HG03175 (cell line): ENCODE measurements at regions not wholly inside any gene's neighbourhood (a gene's known extent, or its start where the extent isn't known, plus 50 kb on each side); places are given as distances from the start of the nearest gene placed in this dataset.
"Not testable (repeated sequence)": the region's sequence is repeated elsewhere in the genome, so short reads cannot be mapped to it uniquely, and the experiment has no call there.

Experiments used
- ATAC-seq: cut with Tn5 transposase; IDR thresholded peaks from one replicate; pipeline ENCODE4 v1.9.1; 2021; ENCODE audit warnings: mild to moderate bottlenecking, moderate library complexity; ENCODE audit not compliant: unreplicated experiment

DNA sequence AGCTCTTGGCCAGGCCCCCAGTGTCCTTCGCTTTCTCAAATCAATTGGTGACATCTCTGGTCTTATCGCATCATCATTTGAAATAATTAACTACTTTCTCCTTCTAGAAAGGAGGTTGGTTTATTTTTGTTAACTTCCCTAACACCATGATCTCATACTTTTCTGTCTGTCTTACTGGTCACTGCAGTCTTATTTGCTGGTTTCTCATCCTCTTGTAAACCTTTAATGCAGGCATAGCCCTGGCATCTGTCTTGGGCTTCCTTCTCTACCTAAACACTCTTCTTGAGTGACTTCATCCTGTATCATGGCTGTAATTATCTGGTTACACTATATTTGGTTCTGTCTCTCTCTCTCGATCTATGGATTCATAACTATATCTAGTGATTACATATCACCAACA lies 152.8 kb downstream of the CYSLTR2 start:
- ATAC-seq: no peak

DNA sequence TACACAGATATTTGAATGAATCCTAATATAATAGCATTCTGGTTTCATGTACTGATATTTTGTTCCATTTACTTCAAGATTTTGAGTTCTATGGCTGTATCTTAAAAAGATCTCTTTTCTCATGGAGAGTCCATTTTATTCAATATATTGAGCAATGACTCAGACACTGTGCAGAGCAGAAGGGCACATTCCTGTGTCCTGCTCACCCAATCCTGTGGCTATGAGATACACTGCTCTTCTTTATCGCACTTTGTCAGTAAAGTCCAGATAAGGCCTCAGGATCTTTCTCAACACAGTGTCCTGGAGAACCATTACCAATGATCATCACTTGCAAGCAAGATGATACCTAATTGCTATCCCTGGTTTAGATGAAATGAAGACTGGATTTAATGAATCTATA lies 155.0 kb downstream of the CYSLTR2 start:
- ATAC-seq: no peak

DNA sequence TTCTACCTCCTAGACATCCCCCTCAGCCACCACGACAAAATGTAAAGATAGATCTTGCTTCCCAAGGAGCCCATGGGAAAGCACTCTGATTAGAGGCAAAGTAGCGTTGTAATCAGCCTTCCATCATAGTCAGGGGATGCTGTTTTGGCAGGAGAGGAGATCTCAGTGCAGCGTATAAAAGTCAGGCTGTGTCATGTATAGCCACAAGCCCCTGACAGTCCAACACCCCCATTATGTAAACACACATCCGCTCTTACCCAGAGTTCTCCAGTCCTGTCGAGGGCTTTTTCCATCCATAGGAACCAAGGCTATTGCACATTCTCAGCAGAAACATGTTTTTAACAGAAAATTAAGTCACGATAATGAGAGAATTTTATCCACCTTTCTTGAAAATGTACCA lies 156.3 kb downstream of the CYSLTR2 start:
- no peak for ATAC-seq

DNA sequence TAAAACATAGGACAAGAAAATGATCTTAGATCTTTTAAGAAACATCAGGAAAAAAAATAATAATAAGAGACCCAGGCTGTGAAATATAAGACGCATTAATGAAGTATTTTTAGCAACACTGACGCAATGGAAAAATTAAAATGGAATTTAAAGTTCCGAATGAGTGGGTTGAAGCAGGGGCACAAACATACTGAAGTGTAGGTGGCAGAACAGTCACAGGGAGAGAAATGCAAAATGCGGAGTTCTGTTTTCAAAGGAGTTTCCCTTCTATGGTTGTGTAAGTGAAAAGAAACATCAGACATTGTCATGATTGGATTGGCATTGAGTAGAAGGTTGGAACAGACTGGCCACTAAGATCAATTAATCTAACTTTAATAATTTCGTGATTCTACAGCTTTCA lies 159.8 kb downstream of the CYSLTR2 start:
- ATAC-seq: no peak

DNA sequence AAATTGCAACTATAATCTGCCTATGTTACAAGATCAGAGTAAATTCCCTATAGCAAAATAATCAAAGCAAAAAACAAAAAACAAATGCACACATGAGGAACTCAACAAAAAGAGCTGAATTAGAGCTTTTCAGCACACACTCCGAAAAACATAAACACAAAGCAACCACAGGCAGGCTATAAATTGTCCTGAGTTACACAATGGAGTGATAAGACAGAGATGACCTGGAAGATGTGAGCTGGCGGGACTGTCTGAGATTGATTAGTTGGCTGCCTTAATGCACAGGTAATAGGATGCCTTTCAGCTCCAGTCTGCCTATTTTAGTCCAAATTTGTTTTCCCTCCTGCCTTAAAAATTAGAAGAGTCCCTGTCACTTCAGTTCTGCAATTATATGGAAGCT lies 159.0 kb upstream of the FNDC3A start:
- ATAC-seq: no peak

DNA sequence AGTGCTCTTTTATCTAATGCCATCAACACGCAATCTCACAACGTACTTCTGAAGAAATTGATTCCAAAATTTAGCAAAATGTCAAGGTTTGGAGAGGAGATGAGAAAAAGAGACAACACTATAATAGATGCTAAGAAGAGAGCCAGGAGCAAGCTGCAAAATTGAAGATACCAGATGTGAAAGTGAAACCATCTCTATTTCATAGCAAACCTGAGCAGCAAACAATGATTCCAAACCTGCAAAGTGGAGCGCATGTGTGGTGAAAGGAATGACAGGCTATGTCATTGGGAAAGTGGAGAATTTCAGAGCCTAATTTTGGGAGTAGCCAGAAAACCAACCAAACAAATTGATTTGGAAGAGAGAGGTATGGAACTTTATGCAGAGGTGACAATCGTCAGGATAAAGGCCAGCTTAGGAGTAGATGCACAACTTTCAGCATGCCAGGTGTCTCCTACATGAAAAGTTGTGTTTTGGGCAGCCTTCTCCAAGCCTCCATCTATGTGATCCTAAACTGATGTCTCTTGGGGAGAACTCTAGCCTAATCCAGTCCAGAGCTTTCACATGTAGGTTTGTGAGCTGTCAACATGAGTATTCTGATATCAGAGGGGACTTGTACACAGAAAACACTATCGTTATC lies 158.4 kb upstream of the FNDC3A start:
- ATAC-seq: no peak

DNA sequence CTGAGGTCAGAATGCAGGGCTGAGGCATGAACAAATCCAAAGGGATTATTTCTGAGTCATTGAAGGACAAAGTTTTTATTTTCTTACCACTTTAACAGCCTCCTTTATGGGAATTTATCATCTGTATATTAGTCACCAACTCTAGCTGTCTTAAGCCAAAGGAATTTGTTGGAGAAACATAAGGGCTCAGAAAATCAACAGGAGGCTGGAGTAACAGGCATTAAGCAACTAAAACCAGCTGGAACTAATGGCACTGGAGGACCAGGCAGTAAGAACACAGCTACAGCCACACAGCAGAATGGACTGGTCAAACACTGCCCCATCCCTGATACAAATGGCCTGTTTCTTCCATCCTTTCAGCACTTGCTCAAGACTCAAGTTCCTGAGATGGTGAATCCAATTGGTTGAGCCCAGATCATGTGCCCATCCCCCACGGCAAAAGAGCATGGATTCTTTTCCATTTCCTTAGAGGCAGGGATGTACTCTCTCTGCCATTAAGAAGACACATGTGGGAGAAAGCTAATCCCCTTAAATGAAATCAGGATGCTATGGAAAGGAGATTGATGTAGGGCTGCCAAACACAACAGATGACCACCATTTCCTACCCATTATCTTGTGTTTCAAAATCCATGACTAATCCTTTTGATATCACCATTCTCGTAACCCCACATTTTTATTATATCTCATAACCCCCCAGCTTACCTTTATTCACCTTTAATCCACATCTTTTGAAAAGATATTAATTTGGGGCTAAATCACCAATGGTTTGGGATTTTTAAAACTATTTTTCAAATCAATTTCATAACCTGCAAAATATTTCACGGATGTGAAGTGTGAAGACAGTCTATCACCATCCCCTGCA lies 157.0 kb upstream of the FNDC3A start:
- no peak for ATAC-seq

DNA sequence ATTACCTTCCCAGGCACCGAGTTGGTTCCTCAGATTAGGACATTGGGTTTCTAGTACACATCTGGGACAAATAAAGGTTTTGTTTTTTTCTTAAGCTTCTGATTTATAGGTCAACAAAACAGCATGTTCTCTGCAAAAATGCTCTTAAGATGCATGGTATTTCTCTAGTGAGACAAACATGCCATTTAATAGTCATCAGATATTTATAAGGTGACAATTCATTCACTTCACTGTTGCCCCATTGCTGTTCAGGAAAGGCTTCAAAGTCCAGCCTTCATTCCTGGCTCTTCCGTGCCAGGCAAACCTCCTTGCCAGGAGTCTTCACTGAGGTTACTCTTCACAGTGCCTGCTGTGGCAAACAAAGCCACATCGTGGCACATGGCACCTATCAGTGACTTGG lies 156.3 kb upstream of the FNDC3A start:
- ATAC-seq: no peak

DNA sequence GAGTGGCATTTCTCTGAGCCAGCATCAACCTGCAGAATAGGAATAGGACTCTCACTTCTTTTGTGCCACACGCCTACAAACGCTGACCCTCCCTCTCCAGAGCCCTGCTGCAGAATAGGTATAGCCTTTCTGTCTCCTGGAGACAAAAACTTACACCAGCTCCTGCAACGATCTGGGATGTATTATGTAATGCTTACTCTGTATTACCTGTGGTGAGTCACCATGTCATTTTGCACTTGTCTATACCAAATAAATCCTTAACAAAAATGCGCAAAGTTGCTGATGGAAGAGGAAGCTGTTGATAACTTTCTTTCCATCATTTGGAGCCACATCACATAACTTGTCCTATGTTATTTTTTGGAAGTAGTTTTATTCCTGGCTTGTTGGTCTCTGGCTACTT lies 155.8 kb upstream of the FNDC3A start:
- no peak for ATAC-seq

DNA sequence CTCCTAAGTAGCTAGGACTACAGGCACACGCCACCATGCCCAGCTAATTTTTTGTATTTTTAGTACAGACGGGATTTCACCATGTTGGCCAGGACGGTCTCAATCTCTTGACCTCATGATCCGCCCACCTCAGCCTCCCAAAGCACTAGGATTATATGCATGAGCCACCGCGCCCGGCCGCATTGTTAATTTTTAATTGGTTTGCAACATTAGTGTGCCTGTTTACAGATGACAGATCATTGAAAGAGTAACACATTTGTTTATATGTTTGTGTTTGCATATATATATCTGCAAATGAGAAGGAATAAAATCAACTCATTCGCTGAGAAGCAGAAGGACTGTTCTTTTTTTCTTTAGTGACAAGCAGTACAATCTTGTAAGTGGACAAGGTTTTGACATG lies 152.2 kb upstream of the FNDC3A start:
- not testable (repeated sequence) for ATAC-seq

DNA sequence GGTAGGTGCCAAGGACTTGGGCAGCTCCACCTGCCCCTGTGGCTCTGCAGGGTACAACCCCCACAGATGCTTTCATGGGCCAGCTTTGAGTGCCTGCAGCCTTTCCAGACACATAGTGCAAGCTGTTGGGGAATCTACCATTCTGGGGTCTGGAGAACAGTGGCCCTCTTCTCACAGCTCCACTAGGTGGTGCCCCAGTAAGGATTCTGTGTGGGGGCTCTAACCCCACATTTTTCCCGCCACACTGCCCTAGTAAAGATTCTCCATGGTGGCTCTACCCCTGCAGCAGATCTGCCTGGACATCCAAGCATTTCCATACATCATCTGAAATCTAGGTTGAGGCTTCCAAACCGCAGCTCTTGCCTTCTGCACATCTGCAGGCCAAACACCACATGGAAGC lies 149.7 kb upstream of the FNDC3A start:
- no peak for ATAC-seq

DNA sequence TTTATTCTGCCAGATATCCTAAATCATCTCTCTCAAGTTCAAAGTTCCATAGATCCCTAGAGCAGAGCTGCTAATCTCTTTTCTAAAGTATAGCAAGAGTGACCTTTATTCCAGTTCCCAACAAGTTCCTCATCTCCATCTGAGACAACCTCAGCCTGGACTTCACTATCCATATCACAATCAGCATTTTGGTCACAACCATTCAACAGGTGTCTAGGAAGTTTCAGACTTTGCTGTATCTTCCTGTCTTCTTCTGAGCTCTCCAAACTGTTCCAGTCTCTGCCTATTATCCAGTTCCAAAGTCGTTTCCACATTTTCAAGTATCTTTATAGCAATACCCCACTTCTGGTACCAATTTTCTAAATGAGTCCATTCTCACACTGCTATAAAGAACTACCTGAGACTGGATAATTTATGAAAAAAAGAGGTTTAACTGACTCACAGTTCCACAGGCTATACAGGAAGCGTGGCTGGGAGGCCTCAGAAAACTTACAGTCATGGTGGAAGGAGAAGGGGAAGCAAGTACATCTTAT lies 148.7 kb upstream of the FNDC3A start:
- not testable (repeated sequence) for ATAC-seq

DNA sequence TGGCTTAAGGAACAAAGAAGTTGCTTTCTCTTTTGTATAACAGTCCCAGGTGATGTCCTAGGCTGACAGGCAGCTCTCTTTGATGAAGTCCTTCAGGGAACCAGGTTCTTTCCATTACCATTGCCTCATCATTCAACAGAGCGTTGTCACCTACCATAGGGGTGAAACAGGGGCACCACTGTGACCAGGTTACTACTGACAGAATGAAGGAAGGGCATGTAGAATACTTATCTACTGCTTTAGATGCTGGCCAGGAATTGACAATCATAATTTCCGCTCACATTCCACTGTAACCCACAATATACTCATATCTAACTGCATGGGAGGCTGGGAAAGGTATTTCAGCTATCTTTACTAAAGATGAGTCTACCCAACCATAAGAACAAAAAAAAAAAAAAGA lies 148.0 kb upstream of the FNDC3A start:
- no peak for ATAC-seq

DNA sequence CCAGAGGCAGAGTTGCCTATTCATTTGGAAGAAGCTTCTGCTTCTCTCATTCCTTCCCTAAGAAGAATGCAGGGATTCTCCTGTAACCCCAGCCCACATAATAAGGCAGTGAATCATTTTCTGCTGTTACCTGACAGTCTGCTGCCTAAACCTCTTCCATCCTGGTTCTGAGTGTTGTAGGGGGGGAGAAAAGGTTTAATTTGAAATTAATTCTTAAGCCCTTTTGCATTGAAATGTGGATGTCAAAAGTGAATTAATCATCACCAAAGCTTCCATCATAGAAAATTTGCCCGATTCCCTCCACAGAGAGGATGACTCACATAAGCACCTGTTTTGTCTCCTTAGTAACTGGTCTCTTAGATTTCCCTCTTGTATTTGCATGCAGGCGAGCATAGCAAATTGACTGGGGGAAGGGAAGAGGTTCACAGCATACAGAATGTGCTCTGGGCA lies 146.7 kb upstream of the FNDC3A start:
- peak; percentile 62 for ATAC-seq

DNA sequence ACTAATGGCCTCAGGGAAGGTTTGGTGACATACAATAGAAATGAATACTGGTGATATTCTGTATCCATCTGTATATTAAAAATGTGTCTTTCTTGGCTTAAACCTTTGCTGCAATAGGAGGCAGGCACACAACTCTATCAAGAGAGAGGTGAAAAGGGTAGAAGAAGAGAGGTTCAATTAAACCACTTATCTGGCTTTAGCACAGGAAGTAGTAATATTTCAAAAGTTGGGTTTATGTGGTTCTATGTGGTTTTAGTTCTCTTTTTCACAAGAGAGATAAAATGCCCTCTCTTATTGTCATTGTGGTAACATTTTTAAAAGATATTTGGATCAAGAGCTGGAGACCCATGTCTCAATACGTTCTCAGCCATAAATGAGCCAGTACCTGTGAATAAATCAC lies 146.2 kb upstream of the FNDC3A start:
- ATAC-seq: peak; percentile 41

DNA sequence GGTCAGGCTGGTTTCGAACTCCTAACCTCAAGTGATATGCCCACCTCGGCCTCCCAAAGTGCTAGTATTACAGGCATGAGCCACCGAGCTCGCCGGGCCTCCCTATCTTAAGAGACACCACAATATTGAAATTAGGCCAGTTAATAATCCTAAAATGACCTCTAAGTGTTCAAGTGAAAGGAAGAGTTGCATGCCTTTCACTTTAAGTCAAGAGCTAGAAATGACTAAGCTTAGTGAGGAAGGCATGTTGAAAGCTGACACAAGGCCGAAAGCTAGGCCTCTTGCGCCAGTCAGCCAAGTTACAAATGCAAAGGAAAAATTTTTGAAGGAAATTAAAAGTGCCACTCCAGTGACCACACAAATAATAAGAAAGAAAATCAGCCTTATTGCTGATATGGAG lies 144.5 kb upstream of the FNDC3A start:
- peak; percentile 52 for ATAC-seq

DNA sequence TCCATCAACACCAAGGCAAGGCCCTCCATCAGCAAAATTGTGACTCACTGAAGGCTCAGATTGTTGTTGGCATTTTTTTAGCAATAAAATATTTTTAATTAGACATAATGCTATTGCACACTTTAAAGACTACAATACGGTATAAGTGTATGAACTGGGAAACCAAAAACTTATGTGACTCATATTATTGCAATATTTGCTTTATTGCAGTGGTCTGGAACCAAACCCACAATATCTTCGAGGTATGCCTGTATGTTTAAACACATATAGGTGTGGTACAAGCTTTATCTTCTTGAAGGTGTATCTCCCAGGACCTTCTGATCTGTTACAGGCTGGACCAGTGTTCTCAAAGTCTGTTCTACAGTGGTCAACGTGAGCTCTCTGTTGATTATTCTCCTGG lies 142.3 kb upstream of the FNDC3A start:
- ATAC-seq: no peak

DNA sequence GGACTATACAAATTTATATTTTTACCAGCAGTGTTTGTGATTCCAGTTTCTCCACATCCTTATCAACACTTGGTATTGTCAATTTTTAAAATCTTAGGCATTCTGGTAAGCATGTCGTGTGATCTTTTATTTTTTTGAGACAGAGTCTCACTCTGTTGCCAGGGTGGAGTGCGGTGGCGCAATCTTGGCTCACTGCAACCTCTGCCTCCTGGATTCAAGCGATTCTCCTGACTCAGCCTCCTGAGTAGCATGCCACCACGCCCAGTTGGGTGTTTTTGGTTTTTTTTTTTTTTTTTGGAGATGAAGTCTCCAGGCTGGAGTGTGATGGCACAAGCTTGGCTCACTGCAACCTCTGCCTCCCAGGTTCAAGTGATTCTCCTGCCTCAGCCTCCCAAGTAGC lies 140.4 kb upstream of the FNDC3A start:
- ATAC-seq: not testable (repeated sequence)

DNA sequence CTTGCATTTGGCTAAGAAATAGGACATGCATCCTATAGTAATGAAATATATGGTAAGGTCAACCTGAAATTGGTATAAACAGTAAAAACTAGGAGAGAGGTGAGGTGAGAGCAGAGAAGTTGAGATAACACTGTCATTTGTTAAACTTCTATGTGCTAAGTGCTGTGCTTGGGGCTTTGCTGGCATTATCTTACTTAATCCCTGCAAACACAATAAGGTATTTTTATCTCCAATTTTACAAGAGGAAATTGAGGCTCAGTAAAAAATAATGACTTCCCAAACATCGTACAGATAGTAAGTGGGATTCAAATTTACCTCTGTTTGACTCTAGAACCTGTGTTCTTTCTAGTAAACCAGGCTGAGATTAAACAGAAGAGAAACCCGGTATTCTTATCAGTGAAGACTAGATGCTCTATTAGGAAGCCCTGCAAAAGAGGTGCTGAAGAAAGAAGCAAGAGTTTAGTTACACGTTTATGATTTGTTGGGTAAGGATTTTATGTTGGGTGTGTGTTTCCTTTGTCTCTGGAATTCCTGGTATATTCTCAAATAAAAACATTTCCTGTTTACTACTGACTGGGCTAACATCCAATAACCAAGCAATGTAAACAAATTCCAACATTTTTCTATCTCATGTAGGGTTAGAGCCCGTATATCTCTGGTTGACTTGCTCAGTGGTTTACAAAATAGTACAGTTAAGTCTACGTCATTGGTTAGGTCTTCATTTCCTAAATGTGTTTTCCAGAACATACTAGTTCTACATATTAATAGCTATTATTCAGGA lies 137.3 kb upstream of the FNDC3A start:
- ATAC-seq: no peak

DNA sequence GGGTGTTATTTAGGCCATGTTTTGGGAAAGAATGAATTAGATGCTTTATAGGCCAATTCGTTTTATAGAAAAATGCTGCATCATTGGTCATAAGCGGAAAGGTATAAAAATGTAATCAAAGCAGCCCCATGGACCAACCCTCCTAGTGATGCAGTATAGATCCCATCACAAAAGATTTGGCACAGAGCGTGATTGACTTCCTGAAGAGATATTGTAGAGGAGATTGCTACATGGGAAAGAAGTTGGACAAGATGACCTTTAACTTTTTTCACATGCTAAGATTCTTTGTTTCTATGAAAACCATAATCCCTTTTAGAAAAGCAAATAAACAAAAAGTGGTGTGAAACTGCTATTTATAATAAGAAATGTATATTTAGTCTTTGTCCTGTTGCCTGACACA lies 136.5 kb upstream of the FNDC3A start:
- no peak for ATAC-seq

DNA sequence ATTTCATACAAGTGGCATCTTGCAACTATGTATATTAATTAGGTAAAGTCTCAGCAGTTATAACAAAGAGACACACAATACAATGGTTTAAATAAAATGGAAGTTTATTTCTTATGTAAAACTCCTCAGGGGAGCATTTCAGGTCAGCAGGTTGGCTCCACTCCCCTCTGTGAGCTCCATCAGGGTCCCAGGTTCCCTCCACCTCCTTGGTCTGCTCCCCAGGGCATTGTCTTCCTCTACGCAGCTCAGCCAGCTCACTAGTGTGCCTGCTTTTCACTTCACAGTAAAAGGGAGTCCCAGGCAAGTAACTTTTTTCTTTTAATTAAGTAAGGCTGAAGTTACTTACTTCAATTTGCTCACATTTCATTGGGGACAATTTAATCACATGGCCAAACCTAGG lies 135.3 kb upstream of the FNDC3A start:
- no peak for ATAC-seq
